ENCODE measurements at regions not wholly inside any gene's neighbourhood (a gene's known extent, or its start where the extent isn't known, plus 50 kb on each side); places are given as distances from the start of the nearest gene placed in this dataset.

DNA sequence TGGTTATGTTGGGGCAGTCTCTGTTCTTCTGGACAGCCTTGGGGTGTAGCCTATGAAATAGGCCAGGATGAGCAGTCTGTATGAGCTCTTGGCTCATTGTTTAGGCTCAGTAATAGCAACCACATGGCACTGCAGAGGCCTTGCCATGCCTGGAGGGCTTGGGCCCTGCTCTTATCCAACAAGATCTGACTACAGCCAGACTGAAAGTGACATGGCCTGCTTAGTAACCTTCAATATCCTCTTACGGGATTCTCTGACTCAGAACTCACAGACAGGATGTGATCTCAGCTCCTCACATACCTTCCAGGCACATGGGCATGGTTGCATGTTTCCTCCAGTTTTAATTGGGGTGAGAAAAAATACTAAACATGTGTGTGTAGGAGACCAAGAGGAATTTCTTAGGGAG is 289.3 kb downstream of the PTEN start (continued):
- TF ChIP-seq, protein P1, sequence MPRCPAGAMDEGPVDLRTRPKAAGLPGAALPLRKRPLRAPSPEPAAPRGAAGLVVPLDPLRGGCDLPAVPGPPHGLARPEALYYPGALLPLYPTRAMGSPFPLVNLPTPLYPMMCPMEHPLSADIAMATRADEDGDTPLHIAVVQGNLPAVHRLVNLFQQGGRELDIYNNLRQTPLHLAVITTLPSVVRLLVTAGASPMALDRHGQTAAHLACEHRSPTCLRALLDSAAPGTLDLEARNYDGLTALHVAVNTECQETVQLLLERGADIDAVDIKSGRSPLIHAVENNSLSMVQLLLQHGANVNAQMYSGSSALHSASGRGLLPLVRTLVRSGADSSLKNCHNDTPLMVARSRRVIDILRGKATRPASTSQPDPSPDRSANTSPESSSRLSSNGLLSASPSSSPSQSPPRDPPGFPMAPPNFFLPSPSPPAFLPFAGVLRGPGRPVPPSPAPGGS (IDR thresholded peaks at IDR 0.05; ENCODE audit: borderline replicate concordance, insufficient read depth, low read depth, low read length, poor library complexity, severe bottlenecking) = peak; percentile 52

DNA sequence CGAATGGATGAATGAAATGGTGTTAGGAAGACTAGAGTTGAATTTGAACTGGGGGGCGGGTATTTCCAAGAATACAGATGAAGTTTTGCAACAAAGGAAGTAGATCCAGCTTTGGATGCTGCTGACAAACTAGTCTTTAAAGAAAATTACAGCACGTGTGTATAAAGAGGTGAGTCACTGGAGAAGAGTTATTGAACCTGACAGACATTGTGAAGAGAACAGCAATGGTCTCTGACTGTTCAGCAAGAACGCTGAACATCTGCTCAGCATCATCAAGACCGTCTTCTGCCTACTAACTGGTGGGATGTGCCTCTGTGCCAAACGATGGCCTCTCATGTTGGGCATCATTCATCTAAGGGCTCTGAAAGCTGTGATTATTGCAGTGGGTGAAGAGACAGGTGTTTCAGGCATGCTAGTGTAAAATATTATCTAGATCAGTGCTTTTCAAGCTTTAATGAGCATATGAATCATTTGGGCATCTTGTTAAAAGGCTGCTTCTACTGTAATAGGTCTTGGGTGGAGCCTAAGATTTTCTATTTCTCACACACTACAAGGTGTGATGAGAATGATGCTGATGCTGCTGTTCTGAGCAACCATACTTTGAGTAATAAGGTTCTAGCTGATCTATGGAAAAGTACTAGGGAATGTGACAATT is 291.3 kb downstream of the PTEN start:
- no peak overlapping the region for H3K27ac ChIP-seq (ENCODE audit: control insufficient read depth, insufficient read depth)
- TF ChIP-seq MTA2 (IDR thresholded peaks at IDR 0.05; ENCODE audit: low read depth) = no peak
- no peak for TF ChIP-seq CREB1 (IDR thresholded peaks at IDR 0.05; ENCODE audit: low read depth)
- no peak for TF ChIP-seq RFX5 (IDR thresholded peaks at IDR 0.05; ENCODE audit: low read depth, low read length)
- no peak for TF ChIP-seq ZBTB11 (CRISPR knock-in tag; IDR thresholded peaks at IDR 0.05)
- no peak for TF ChIP-seq HCFC1 (IDR thresholded peaks at IDR 0.05; ENCODE audit: low read length)
- TF ChIP-seq BRCA1 (IDR thresholded peaks at IDR 0.05; ENCODE audit: low read depth, low read length) = no peak
- TF ChIP-seq KLF5 (IDR thresholded peaks at IDR 0.05; ENCODE audit: partially characterized antibody) = no peak
- TF ChIP-seq YY1 (IDR thresholded peaks at IDR 0.05; ENCODE audit: low read depth, low read length) = no peak
- TF ChIP-seq RAD51 (IDR thresholded peaks at IDR 0.05) = no peak
- no peaks in the 10 kb centered on the region for H3K27me3 ChIP-seq (replicated peaks in 1 of 2; ENCODE audit: control insufficient read depth in 2 of 2, insufficient read depth in 2 of 2, low read length in 1 of 2)
- FAIRE-seq (no peak), DNase-seq (ENCODE audit: low read depth, low spot score) (no peak), ATAC-seq (no peak)
- no peaks in the 10 kb centered on the region for H3K36me3 ChIP-seq (ENCODE audit: control insufficient read depth in 2 of 2, insufficient read depth in 2 of 2, low read length in 1 of 2)
- H3K79me2 ChIP-seq (ENCODE audit: control insufficient read depth, insufficient read depth, low read length) = no peaks in the 10 kb centered on the region
- ChIA-PET POLR2A (no interaction called here), SMC1A (ENCODE audit: uncharacterized antibody, unreplicated experiment) (interaction anchor here (1.2 to 1.4 kb wide), 2 partner anchors 13 to 233 kb away, joined by 3 to 5 read pairs; no protein-coding TSS in a partner anchor), CTCF (interaction anchor here (1.2 kb wide), 1 partner anchor 159 kb away, joined by 3 read pairs; no protein-coding TSS in a partner anchor), RAD21 (ENCODE audit: unreplicated experiment) (interaction anchor here (0.7 to 0.9 kb wide), 2 partner anchors 135 to 233 kb away, joined by 3 read pairs; no protein-coding TSS in a partner anchor)
- H3K9me3 ChIP-seq (replicated peaks; ENCODE audit: control insufficient read depth, insufficient read depth, low read length) = peaks cover 7% of the 10 kb centered on the region
- intact Hi-C loops (cut with micrococcal nuclease; ENCODE audit: unreplicated experiment) = no loop called here
- H3K4me3 ChIP-seq = no peak overlapping the region
- no peak overlapping the region for H3K9ac ChIP-seq (ENCODE audit: control insufficient read depth, insufficient read depth, low read length)
- no peak overlapping the region for H3K4me2 ChIP-seq (ENCODE audit: control insufficient read depth, insufficient read depth)
- in situ Hi-C loops (cut with MboI) = no loop called here
- H3K4me1 ChIP-seq (ENCODE audit: control insufficient read depth, insufficient read depth, low read length) = peaks cover 15% of the 10 kb centered on the region
- H4K20me1 ChIP-seq (ENCODE audit: control insufficient read depth, insufficient read depth) = no peaks in the 10 kb centered on the region
- no peak overlapping the region for H2AFZ ChIP-seq (ENCODE audit: control insufficient read depth, low read depth, low read length)
- BruUV-seq (replicated peaks) = no TSS peak
- WGBS (ENCODE audit: insufficient coverage, insufficient replicate concordance, low lambda C conversion rate, missing lambda C conversion rate) = 87% methylated on average over 6 of the region's 6 CpGs

All from GM12878 (cell line).